ENCODE measurements at regions not wholly inside any gene's neighbourhood (a gene's known extent, or its start where the extent isn't known, plus 50 kb on each side); places are given as distances from the start of the nearest gene placed in this dataset.
"Not testable (repeated sequence)": the region's sequence is repeated elsewhere in the genome, so short reads cannot be mapped to it uniquely, and the experiment has no call there.

GRCh38 chr2:196289000-196289399 is 117.6 kb upstream of the STK17B start:
- Mint-ChIP-seq H3K4me1 (peaks cover 47% of the 10 kb centered on the region), H3K27ac (peak overlapping the region; percentile 15), H3K36me3 (peaks cover 5% of the 10 kb centered on the region), H3K27me3 (peaks cover 2% of the 10 kb centered on the region), H3K4me3 (peak overlapping the region; percentile 28), H3K9me3 (no peaks in the 10 kb centered on the region)
- DNase-seq (no peak), ATAC-seq (ENCODE audit: low read depth) (peak; percentile 73)
- POLR2A ChIA-PET, result no interaction called here

- Mint-ChIP-seq H3K27ac (no peak overlapping the region), H3K4me3 (no peak overlapping the region), H3K36me3 (peaks cover 5% of the 10 kb centered on the region), H3K4me1 (peaks cover 49% of the 10 kb centered on the region), H3K27me3 (peaks cover 2% of the 10 kb centered on the region), H3K9me3 (no peaks in the 10 kb centered on the region)
- POLR2A ChIA-PET, result interaction anchor here (0.6 to 1.5 kb wide), 2 partner anchors 50 to 119 kb away, joined by 3 to 4 read pairs; partner anchors contain the start of gene STK17B
- no peak for DNase-seq
- ATAC-seq (ENCODE audit: low read depth), result no peak
Observed at GRCh38 chr2:196290136-196290535, 118.8 kb upstream of the STK17B start.

GRCh38 chr2:196290569-196290968 is 119.2 kb upstream of the STK17B start:
- Mint-ChIP-seq H3K36me3 (peaks cover 4% of the 10 kb centered on the region), H3K4me1 (peaks cover 45% of the 10 kb centered on the region), H3K4me3 (no peak overlapping the region), H3K27ac (no peak overlapping the region), H3K27me3 (peaks cover 2% of the 10 kb centered on the region), H3K9me3 (no peaks in the 10 kb centered on the region)
- ATAC-seq (ENCODE audit: low read depth) (no peak), DNase-seq (no peak)
- POLR2A ChIA-PET, result interaction anchor here (0.6 to 1.5 kb wide), 2 partner anchors 50 to 119 kb away, joined by 3 to 4 read pairs; partner anchors contain the start of gene STK17B

- POLR2A ChIA-PET, result interaction anchor here (0.5 to 1.2 kb wide), 5 partner anchors 115 to 151 kb away, joined by 3 to 4 read pairs (median 3); partner anchors contain the start of gene STK17B
- no peak overlapping the region for H3K27ac Mint-ChIP-seq
- ATAC-seq (ENCODE audit: low read depth) (peak; percentile 58), DNase-seq (no peak)
- no peaks in the 10 kb centered on the region for H3K9me3 Mint-ChIP-seq
- H3K27me3 Mint-ChIP-seq, result no peaks in the 10 kb centered on the region
- peak overlapping the region; percentile 4 for H3K4me3 Mint-ChIP-seq
- H3K4me1 Mint-ChIP-seq, result peaks cover 42% of the 10 kb centered on the region
- H3K36me3 Mint-ChIP-seq, result peaks cover 2% of the 10 kb centered on the region
Observed at GRCh38 chr2:196291426-196291825, 120.0 kb upstream of the STK17B start.

- ATAC-seq (ENCODE audit: low read depth) (no peak), DNase-seq (no peak)
- Mint-ChIP-seq H3K4me3 (no peak overlapping the region), H3K9me3 (no peaks in the 10 kb centered on the region), H3K36me3 (peaks cover 2% of the 10 kb centered on the region), H3K27ac (peak overlapping the region; percentile 21), H3K27me3 (no peaks in the 10 kb centered on the region), H3K4me1 (peaks cover 39% of the 10 kb centered on the region)
- POLR2A ChIA-PET, result interaction anchor here (0.5 to 1.2 kb wide), 5 partner anchors 116 to 151 kb away, joined by 3 to 4 read pairs (median 3); partner anchors contain the start of gene STK17B
Observed at GRCh38 chr2:196291873-196292800, 120.8 kb upstream of the STK17B start.

- no peak for ATAC-seq (ENCODE audit: low read depth)
Observed at GRCh38 chr2:196293751-196294515, 122.6 kb upstream of the STK17B start.

GRCh38 chr2:196294516-196294909 is 123.1 kb upstream of the STK17B start:
- H3K4me1 Mint-ChIP-seq, result peaks cover 23% of the 10 kb centered on the region

More at GRCh38 chr2:196293751-196294515, 122.6 kb upstream of the STK17B start:
- no peak for DNase-seq
- Mint-ChIP-seq H3K27me3 (no peaks in the 10 kb centered on the region), H3K27ac (no peak overlapping the region), H3K36me3 (no peaks in the 10 kb centered on the region), H3K9me3 (no peaks in the 10 kb centered on the region), H3K4me1 (peaks cover 28% of the 10 kb centered on the region), H3K4me3 (no peak overlapping the region)
- POLR2A ChIA-PET, result no interaction called here

GRCh38 chr2:196295005-196295404 is 123.6 kb upstream of the STK17B start:
- H3K27me3 Mint-ChIP-seq, result no peaks in the 10 kb centered on the region
- no peaks in the 10 kb centered on the region for H3K9me3 Mint-ChIP-seq
- no peak overlapping the region for H3K27ac Mint-ChIP-seq
- peaks cover 23% of the 10 kb centered on the region for H3K4me1 Mint-ChIP-seq
- DNase-seq (no peak), ATAC-seq (ENCODE audit: low read depth) (no peak)
- no peaks in the 10 kb centered on the region for H3K36me3 Mint-ChIP-seq
- H3K4me3 Mint-ChIP-seq, result no peak overlapping the region
- POLR2A ChIA-PET, result interaction anchor here (0.6 kb wide), 1 partner anchor 126 kb away, joined by 7 read pairs; no protein-coding TSS in a partner anchor

More at GRCh38 chr2:196294516-196294909, 123.1 kb upstream of the STK17B start:
- H3K36me3 Mint-ChIP-seq, result no peaks in the 10 kb centered on the region
- no peaks in the 10 kb centered on the region for H3K27me3 Mint-ChIP-seq
- H3K4me3 Mint-ChIP-seq, result no peak overlapping the region
- H3K9me3 Mint-ChIP-seq, result no peaks in the 10 kb centered on the region
- ATAC-seq (ENCODE audit: low read depth) (no peak), DNase-seq (no peak)
- POLR2A ChIA-PET, result interaction anchor here (0.6 kb wide), 1 partner anchor 125 kb away, joined by 7 read pairs; no protein-coding TSS in a partner anchor
- no peak overlapping the region for H3K27ac Mint-ChIP-seq

GRCh38 chr2:196298106-196298723 is 126.8 kb upstream of the STK17B start:
- H3K36me3 Mint-ChIP-seq; DNase-seq; H3K27me3 Mint-ChIP-seq; H3K4me3 Mint-ChIP-seq; ATAC-seq (ENCODE audit: low read depth); H3K9me3 Mint-ChIP-seq; H3K27ac Mint-ChIP-seq; H3K4me1 Mint-ChIP-seq: not testable (repeated sequence)
- POLR2A ChIA-PET, result interaction anchor here (0.6 kb wide), 1 partner anchor 55 kb away, joined by 3 read pairs; no protein-coding TSS in a partner anchor

- no peaks in the 10 kb centered on the region for H3K4me1 Mint-ChIP-seq
- no peak for DNase-seq
- H3K9me3 Mint-ChIP-seq, result peaks cover 2% of the 10 kb centered on the region
- ATAC-seq (ENCODE audit: low read depth), result no peak
- no peak overlapping the region for H3K4me3 Mint-ChIP-seq
- POLR2A ChIA-PET, result no interaction called here
- H3K36me3 Mint-ChIP-seq, result no peaks in the 10 kb centered on the region
- H3K27me3 Mint-ChIP-seq, result no peaks in the 10 kb centered on the region
- no peak overlapping the region for H3K27ac Mint-ChIP-seq
Observed at GRCh38 chr2:196307775-196308305, 136.5 kb upstream of the STK17B start.

- Mint-ChIP-seq H3K36me3 (no peaks in the 10 kb centered on the region), H3K27ac (no peak overlapping the region), H3K27me3 (no peaks in the 10 kb centered on the region), H3K4me1 (peaks cover 2% of the 10 kb centered on the region), H3K4me3 (no peak overlapping the region), H3K9me3 (peaks cover 1% of the 10 kb centered on the region)
- ATAC-seq (ENCODE audit: low read depth) (no peak), DNase-seq (no peak)
- POLR2A ChIA-PET, result no interaction called here
Observed at GRCh38 chr2:196309691-196310090, 138.3 kb upstream of the STK17B start.

GRCh38 chr2:196314157-196314556 is 142.8 kb upstream of the STK17B start:
- no peak for DNase-seq
- no peak overlapping the region for H3K4me3 Mint-ChIP-seq
- POLR2A ChIA-PET, result no interaction called here
- H3K4me1 Mint-ChIP-seq, result peaks cover 3% of the 10 kb centered on the region
- no peak overlapping the region for H3K27ac Mint-ChIP-seq
- no peaks in the 10 kb centered on the region for H3K27me3 Mint-ChIP-seq
- no peaks in the 10 kb centered on the region for H3K36me3 Mint-ChIP-seq
- ATAC-seq (ENCODE audit: low read depth), result no peak
- peaks cover 1% of the 10 kb centered on the region for H3K9me3 Mint-ChIP-seq

- peaks cover 1% of the 10 kb centered on the region for H3K9me3 Mint-ChIP-seq
- H3K4me1 Mint-ChIP-seq, result peaks cover 3% of the 10 kb centered on the region
- H3K4me3 Mint-ChIP-seq, result no peak overlapping the region
- H3K27me3 Mint-ChIP-seq, result no peaks in the 10 kb centered on the region
- no peak overlapping the region for H3K27ac Mint-ChIP-seq
- no peak for DNase-seq
- no peaks in the 10 kb centered on the region for H3K36me3 Mint-ChIP-seq
- ATAC-seq (ENCODE audit: low read depth), result no peak
- POLR2A ChIA-PET, result no interaction called here
Observed at GRCh38 chr2:196314780-196315179, 143.4 kb upstream of the STK17B start.

Measured in activated naive CD8-positive, alpha-beta T cell treated with anti-CD3 and anti-CD28 coated beads, Interleukin-2, amount 10 ng/mL, durations not matched to agents 7 days and 5 days (primary cell).